Smooth muscle cell (in vitro differentiated cells): ENCODE measurements at regions not wholly inside any gene's neighbourhood (a gene's known extent, or its start where the extent isn't known, plus 50 kb on each side); places are given as distances from the start of the nearest gene placed in this dataset.

ENCODE experiments used
- DNase-seq: peaks from one replicate; lab custom pipeline; 2025; ENCODE audit not compliant: unreplicated experiment; lab: John Stamatoyannopoulos, UW
- H2AFZ ChIP-seq: fragments of 200-600 bp; sonication (generic); 2 replicates; pipeline ENCODE4 v1.6.0; 2016; ENCODE audit warnings: antibody characterized with exemption, low read depth, mild to moderate bottlenecking
- H3F3A ChIP-seq: fragments of 200-600 bp; sonication (generic); 2 replicates; pipeline ENCODE4 v1.6.0; 2017; ENCODE audit warnings: antibody characterized with exemption, low read depth
- H3K27ac ChIP-seq: fragments of 200-600 bp; sonication (generic); 2 replicates; pipeline ENCODE4 v1.5.1; 2016; ENCODE audit warnings: low read depth, mild to moderate bottlenecking
- H3K27me3 ChIP-seq: fragments of 200-600 bp; sonication (generic); 2 replicates; pipeline ENCODE4 v1.6.1; 2016; ENCODE audit warnings: low read depth, mild to moderate bottlenecking
- H3K36me3 ChIP-seq: fragments of 200-600 bp; sonication (generic); 2 replicates; pipeline ENCODE4 v1.5.1; 2016; ENCODE audit warnings: low read depth
- H3K4me1 ChIP-seq: fragments of 200-600 bp; sonication (generic); 2 replicates; pipeline ENCODE4 v1.5.1; 2016; ENCODE audit warnings: low read depth
- H3K4me2 ChIP-seq: fragments of 200-600 bp; sonication (generic); 2 replicates; pipeline ENCODE4 v1.6.0; 2016; ENCODE audit warnings: mild to moderate bottlenecking
- H3K4me3 ChIP-seq: fragments of 200-600 bp; sonication (generic); 2 replicates; pipeline ENCODE4 v1.5.1; 2016; ENCODE audit warnings: mild to moderate bottlenecking
- H3K79me2 ChIP-seq: fragments of 200-600 bp; sonication (generic); 2 replicates; pipeline ENCODE4 v1.6.0; 2016; ENCODE audit warnings: low read depth, mild to moderate bottlenecking
- H3K9ac ChIP-seq: fragments of 200-600 bp; sonication (generic); 2 replicates; pipeline ENCODE4 v1.6.0; 2016; ENCODE audit warnings: low read depth
- H3K9me3 ChIP-seq: fragments of 200-600 bp; sonication (generic); replicated peaks from 2 replicates; pipeline ENCODE4 v1.5.1; 2016; ENCODE audit warnings: low read depth
- H4K20me1 ChIP-seq: fragments of 200-600 bp; sonication (generic); 2 replicates; pipeline ENCODE4 v1.6.0; 2016; ENCODE audit warnings: low read depth
- WGBS: methylation state at CpG from one replicate; pipeline ENCODE4 v1.1.7; 2016; ENCODE audit warnings: low lambda C conversion rate; 5-methylcytosine and 5-hydroxymethylcytosine counted together
- TF ChIP-seq, protein P1 (sequence below): fragments of 200-600 bp; sonication (generic); IDR thresholded peaks from 2 replicates; pipeline ENCODE4 v1.5.1; 2017; ENCODE audit warnings: borderline replicate concordance, mild to moderate bottlenecking, antibody characterized with exemption; ENCODE audit not compliant: insufficient read depth, poor library complexity, severe bottlenecking

GRCh38 chr17:33499040-33499439 lies 205.9 kb upstream of the ASIC2 start:
- Histone ChIP-seq H3K36me3 (no peaks in the 10 kb centered on the region), H3K27ac (no peak overlapping the region), H3K9me3 (no peaks in the 10 kb centered on the region), H3K79me2 (no peaks in the 10 kb centered on the region), H2AFZ (no peak overlapping the region), H3F3A (no peaks in the 10 kb centered on the region), H3K4me2 (no peak overlapping the region), H3K4me3 (no peak overlapping the region), H4K20me1 (no peaks in the 10 kb centered on the region), H3K9ac (no peak overlapping the region), H3K4me1 (no peaks in the 10 kb centered on the region), H3K27me3 (no peaks in the 10 kb centered on the region)
- TF ChIP-seq, protein P1, sequence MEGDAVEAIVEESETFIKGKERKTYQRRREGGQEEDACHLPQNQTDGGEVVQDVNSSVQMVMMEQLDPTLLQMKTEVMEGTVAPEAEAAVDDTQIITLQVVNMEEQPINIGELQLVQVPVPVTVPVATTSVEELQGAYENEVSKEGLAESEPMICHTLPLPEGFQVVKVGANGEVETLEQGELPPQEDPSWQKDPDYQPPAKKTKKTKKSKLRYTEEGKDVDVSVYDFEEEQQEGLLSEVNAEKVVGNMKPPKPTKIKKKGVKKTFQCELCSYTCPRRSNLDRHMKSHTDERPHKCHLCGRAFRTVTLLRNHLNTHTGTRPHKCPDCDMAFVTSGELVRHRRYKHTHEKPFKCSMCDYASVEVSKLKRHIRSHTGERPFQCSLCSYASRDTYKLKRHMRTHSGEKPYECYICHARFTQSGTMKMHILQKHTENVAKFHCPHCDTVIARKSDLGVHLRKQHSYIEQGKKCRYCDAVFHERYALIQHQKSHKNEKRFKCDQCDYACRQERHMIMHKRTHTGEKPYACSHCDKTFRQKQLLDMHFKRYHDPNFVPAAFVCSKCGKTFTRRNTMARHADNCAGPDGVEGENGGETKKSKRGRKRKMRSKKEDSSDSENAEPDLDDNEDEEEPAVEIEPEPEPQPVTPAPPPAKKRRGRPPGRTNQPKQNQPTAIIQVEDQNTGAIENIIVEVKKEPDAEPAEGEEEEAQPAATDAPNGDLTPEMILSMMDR = no peak
- DNase-seq = no peak

DNA sequence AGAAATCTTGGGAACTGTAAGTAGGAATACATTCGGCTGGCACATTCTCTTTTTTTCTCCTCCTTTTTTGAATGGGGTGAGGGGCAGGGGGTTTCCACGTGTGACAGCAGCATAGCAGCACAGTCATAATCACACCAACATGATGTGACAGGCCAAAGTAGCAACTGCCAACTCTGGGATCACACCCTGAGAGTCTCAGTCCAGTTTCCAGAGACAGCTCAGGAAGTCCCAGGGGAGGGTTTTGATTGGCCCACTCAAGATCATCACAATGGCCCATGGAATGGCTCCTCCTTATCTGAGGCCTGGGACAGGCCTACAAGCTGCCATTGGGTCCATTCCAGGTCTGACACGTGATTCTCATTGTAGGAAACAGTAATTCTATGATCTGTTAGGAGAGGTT lies 207.1 kb upstream of the ASIC2 start:
- Histone ChIP-seq H2AFZ (no peak overlapping the region), H3K4me3 (no peak overlapping the region), H3K27ac (no peak overlapping the region), H4K20me1 (no peaks in the 10 kb centered on the region), H3K9ac (no peak overlapping the region), H3K9me3 (no peaks in the 10 kb centered on the region), H3K36me3 (no peaks in the 10 kb centered on the region), H3K79me2 (no peaks in the 10 kb centered on the region), H3K27me3 (no peaks in the 10 kb centered on the region), H3F3A (no peaks in the 10 kb centered on the region), H3K4me1 (no peaks in the 10 kb centered on the region), H3K4me2 (no peak overlapping the region)
- no peak for DNase-seq
- TF ChIP-seq, protein P1 = no peak
- 75% methylated on average over 3 of the region's 3 CpGs for WGBS

DNA sequence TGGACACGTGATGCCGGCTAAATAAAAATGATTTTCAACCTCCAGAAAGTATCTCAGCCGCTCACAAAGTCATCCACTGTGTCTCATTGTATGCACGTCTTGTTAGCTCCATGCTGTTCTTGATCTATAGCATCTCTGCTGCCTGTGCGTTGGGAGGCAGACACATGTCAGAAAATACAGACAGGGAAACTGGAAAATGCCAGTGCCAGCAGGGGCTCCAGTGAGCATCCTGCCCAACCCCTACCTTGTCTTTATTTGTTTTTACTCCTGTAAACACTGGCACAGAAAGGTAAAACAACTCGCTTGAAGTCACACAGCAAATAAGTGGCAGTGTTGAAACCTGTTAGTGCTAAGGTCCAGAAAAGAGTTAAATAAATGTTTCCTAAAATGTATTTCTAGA lies 208.1 kb upstream of the ASIC2 start:
- no peaks in the 10 kb centered on the region for H3K27me3 ChIP-seq
- H3K36me3 ChIP-seq = no peaks in the 10 kb centered on the region
- H4K20me1 ChIP-seq = no peaks in the 10 kb centered on the region
- no peak overlapping the region for H3K4me2 ChIP-seq
- no peaks in the 10 kb centered on the region for H3K4me1 ChIP-seq
- H3K27ac ChIP-seq = no peak overlapping the region
- H3F3A ChIP-seq = no peaks in the 10 kb centered on the region
- 92% methylated on average over 6 of the region's 6 CpGs for WGBS
- H3K79me2 ChIP-seq = no peaks in the 10 kb centered on the region
- H3K4me3 ChIP-seq = no peak overlapping the region
- H2AFZ ChIP-seq = no peak overlapping the region
- no peak for DNase-seq
- TF ChIP-seq, protein P1 = no peak
- no peaks in the 10 kb centered on the region for H3K9me3 ChIP-seq
- H3K9ac ChIP-seq = no peak overlapping the region

DNA sequence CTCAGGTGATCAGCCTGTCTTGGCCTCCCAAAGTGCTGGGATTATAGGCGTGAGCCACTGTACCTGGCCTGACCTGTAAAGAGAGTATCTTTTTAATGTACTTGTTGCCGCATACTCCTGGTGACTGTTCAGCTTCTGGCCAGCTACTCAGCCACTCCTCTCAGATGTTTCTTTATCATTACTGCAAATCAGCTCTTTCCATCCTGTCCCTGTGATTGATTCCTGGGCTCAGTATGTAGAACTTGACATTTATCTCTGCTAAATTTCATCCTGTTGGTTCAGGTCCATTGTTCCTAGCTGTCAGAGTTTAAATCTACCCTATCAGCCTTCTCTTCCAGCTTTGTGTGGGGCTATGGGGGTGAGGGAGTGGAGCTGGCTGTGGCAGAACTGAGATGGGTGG lies 211.5 kb upstream of the ASIC2 start:
- H2AFZ ChIP-seq = no peak overlapping the region
- no peak overlapping the region for H3K9ac ChIP-seq
- H3F3A ChIP-seq = no peaks in the 10 kb centered on the region
- no peak overlapping the region for H3K4me3 ChIP-seq
- 76% methylated on average over 2 of the region's 2 CpGs for WGBS
- TF ChIP-seq, protein P1 = no peak
- H3K4me2 ChIP-seq = no peak overlapping the region
- H4K20me1 ChIP-seq = no peaks in the 10 kb centered on the region
- H3K79me2 ChIP-seq = no peaks in the 10 kb centered on the region
- H3K36me3 ChIP-seq = no peaks in the 10 kb centered on the region
- no peaks in the 10 kb centered on the region for H3K27me3 ChIP-seq
- no peak for DNase-seq
- no peak overlapping the region for H3K27ac ChIP-seq
- H3K9me3 ChIP-seq = no peaks in the 10 kb centered on the region
- H3K4me1 ChIP-seq = no peaks in the 10 kb centered on the region
